NCI-H2171 (cell line): ENCODE measurements at regions not wholly inside any gene's neighbourhood (a gene's known extent, or its start where the extent isn't known, plus 50 kb on each side); places are given as distances from the start of the nearest gene placed in this dataset.
"Not testable (repeated sequence)": the region's sequence is repeated elsewhere in the genome, so short reads cannot be mapped to it uniquely, and the experiment has no call there.

Experiments
- DNase-seq: peaks from one replicate; lab custom pipeline; 2025; lab: John Stamatoyannopoulos, UW

DNA sequence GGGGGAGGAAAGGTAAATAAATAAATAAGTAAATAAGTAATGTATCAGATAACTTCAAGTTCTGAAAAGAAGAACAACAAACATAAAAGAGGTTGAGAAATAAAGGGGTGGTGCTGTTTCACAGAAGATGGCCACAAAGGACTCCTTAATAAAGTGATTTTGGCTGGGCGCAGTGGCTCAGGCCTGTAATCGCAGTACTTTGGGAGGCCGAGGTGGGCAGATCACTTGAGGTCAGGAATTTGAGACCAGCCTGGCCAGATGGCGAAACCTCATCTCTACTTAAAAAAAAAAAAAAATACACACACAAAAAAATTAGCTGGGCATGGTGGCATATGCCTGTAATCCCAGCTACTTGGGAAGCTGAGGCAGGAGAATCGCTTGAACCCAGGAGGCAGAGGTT, 315.5 kb downstream of the MIAT start:
- not testable (repeated sequence) for DNase-seq

DNA sequence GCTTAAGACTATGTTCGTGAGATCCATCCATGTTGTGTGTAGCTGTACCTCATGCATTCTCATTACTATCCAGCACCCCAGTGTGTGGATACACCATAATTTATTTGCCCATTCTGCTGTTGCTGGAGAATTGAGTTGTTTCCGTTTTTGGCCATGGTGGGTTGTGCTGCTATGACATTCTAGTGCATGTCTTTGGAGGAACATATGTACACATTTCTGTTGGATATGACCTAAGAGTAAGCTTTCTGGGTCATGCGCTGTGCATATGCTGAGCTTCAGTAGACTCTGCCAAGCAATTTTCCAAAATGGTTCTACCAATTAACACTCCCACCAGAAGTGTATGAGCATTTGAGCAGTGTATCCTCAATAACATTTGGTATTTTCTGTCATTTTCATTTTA, 316.6 kb downstream of the MIAT start:
- DNase-seq: no peak

DNA sequence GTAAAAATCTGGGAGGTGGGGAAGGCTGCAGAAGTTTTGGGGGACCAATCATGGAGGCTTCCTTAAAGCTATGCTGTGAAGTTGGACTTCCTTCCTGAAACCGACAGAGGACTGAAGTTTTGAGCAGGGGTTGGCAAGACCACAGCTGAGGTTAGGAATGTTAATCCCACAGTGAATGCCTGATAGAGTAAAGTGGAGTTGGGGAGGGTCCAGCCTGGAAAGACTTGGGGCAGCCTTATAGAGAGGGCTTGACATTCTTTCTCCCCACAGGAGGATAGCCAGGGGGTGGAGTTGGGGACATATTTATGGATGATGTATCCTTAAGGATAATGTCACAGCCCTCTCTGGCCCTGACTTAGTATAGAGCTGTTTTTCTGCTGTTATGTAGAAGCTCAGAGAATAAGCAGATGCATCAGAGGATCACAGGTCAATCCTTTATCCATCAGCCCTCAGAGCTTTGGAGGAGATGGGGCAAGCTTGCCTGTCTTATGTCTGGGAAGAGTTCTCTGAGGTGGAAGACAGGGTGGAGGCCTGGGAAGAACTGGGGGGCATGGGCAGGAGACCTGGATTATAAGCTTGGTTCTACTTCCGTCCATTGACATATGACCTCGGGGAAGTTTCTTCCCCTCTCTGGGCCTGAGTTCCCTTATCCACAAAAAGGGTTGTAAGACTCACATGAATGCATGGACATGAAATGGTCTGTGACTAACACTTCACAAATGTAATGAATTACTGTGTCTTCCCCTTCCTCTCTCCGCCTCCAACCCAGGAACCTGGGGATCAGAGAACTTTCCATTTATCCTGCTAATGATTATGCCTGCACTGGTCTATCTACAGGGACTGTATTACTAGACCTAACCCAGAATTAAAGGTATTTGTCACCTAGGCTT, 317.8 kb downstream of the MIAT start:
- DNase-seq: no peak

DNA sequence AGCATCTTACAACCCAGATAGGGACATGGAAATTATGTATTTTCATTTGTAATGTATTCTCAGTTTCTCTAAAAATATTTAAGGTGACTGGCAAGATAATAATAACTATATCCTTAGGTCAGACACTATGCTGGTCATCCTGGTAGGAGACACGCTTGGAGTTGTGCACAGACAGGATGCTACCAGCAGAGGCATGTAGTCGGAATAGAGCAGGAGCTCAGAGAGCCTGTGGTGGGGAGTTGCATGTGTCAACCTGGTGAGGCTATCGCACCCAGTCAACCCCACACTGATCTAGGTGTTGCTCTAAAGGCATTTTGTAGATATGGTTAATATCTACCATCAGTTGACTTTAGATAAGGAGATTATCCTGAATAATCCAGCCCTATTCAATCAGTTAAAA, 318.5 kb downstream of the MIAT start:
- no peak for DNase-seq

DNA sequence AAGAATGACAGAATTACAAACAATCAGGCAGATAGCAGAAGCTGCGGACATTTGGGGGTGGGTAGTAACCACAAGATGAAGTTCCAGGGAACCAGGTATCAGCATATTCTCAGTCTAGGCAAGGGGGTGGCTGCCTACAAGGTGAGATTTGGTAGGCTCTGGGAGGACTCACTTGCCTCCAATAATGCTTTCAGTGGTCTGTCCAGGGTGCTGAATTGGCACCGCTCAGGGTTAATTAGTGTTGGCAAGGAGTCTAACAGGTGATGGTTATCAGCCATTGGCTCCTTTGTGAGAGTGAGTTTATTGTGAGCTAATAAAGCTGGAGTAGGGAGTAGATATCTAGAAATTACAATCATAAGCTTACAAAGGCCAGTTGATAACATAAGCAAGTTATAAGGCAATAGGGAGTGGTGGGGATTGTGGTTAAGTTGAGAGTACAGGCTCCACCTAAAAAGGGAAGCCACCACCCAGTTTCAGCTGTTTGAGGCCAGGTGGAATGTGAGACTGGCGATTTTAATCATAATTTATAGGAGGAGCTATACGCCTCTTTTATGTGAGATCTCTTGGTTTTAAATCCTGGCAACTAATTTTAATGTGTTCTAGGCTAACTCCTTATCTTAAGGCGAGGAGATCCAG, 320.5 kb downstream of the MIAT start:
- no peak for DNase-seq

DNA sequence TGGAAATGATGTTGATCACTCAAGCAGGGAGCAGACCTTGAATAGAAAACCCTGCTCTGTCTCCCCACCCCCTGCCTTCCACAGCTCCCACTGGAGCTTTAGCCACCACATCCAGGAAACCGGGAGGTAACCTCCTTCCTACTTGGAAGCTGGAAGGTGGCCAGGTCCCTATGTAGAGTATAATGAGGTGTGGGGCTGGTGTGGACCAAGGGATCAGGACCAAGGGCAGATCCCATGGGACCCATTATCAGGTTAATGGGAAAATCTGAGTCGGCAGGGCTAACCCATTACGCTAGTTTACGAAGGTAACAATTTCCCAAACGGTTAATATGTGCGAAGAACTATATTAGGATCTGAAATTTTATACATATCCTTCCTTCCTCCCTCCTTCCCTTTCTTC, 321.9 kb downstream of the MIAT start:
- DNase-seq: no peak

DNA sequence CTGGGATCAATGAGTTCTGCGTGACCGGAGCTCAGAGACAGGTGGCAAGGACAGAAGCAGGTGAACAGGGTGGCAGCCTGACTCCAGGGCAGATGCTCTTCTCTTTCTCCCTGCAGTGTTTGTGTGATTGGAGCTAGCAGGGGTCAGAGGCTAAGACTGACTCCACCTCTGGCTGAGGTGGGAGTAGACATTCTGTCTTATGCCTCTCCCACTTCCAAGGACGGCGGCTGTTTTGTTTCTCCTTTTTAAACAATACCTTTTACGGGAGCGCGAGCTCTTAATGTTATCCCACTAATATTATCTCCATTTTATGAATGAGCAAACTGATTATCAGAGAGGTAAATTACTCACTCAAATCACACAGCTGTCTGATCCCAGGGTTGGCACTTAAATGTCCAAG, 323.7 kb downstream of the MIAT start:
- DNase-seq: no peak

DNA sequence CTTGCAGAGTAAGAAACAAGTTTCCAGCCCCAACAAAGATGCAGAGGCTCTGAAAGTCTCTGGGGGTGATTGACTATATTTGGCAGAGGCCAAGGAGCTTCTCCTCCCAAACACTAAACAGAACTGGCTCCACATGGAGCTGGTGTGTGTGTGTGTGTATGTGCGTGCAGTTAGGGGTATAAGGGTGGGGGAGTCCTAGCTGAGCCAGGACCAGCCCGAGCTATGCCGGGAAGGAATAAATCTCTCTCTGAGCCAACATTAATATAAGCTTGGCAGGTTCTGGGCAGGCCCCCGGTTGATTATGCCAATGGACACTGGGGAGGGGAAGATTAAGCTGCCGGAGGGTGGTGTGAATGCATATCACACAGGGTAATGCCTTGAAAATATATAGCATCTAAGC, 324.2 kb downstream of the MIAT start:
- DNase-seq: no peak

DNA sequence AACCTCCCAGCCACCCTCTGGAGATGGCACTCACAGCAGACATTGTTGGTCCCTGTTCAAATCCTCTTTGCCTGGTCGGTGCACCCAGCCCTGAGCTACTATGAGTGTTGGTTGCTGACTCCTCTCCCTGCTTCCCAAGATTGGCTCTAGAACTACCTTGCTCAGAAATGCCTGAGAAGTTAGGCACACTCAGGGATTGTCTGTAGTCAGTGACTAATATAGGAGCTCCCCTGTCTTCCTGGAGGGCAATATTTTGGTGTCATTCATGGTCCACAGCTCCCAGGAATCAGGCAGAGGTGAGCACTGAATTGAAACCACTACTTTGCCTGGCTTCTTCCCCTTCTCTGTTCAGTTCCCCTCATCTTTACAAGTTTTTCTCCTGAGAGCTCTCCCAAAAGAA, 325.9 kb downstream of the MIAT start:
- DNase-seq: no peak

DNA sequence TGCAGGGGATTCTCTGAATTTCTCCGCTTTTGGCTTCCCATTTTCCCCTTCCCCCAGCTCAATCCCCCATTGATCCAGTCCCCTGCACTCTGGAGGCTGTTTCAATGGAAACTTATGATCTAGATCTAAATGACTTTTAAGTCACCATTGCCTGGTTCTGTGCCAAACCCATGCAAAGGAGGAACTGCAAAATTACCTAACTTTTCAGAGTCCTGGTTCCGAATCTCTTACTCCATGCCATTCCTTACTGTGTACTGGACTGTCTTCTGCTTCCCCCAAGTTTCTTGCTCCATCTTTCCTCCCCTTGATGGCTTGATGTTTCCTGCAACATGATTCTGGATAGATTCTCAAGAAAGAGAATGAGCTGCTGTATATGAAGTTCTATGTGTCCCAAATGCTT, 327.8 kb downstream of the MIAT start:
- no peak for DNase-seq

DNA sequence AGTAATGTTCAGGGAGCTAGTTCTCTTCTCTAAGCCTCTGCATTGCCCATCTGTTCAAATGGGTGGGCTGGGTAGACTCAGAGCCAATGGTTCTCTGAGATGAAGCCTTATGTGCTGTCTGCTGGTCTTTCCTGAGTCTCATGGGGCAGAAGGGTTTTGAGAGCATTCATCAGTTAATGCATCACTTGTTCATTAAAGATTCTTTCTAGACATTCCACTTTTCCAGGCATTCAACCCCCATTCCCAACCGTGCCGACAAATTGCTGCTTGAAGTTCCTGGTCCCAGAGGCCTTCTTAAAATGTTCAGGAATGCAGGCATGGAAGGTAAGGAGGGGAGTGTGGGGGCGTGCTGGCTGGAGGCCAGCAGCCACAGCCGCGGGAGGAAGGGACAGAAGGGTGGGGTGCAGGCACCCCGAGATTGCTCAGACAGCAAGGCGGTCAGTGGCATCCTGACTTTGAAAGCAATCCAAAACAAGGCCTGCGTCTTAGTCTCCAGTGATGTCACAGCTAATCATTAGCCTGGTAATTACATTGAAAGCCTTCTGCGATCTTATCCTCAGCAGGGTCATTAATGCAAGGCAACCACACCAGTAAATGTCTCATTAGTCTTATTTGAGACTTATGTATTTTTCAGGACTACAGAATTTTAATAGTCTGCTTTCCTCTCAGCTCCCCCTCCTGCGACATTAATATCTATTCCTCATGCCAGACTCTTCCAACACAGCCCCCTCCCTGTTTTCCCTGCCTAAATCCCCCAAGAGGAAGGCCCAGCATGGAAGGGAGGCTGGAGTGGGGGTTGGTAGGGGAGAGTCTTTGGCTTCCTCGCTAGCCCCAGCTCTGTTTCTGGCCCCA, 328.8 kb downstream of the MIAT start:
- no peak for DNase-seq

DNA sequence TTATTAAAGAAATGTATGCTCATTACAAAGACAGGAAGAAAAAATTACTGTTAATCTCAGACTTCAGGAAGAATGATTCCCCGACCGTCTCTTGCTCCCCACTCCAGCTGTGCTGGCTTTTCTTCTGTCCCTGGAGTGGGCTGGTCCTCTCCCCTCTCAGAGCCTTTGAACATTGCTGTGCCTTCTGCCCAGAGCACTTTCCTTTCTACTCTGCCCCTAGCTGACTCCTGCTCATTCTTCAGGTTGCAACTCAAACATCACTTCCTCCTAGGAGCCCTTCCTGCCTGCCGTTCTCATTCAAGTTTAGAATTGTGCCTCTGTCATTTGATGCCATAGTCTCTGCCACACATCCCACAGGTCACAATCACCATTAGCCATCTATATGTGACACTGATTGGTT, 329.5 kb downstream of the MIAT start:
- no peak for DNase-seq

DNA sequence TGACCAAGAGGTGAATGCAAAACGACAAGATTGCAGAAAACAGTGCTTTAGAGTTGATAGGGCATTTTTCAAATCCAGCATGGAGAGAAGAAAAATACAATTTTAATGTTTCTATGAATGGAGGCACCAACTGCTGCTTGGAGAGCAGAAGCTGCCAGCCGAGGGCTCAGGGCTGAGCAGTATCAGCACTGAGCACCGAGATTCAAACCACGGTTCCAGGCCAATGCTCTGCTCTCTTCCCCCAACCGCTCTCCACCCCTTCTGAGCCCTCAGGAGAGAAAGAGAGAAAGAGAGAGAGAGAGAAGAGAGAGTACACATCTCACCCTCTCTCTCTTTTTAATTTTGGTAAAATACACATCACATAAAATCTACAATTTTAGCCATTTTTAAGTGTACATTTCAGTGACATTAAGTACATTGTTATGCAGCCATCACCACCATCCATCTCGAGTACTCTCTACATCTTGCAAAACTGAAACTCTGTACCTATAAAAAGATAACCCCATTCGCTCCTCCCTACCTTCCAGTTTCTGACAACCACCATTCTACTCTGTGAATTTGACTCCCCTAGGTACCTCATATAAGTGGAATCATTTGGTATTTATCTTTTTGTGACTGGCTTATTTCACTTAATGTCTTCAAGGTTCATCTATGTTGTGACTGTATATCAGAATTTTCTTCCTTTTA, 333.3 kb downstream of the MIAT start:
- no peak for DNase-seq

DNA sequence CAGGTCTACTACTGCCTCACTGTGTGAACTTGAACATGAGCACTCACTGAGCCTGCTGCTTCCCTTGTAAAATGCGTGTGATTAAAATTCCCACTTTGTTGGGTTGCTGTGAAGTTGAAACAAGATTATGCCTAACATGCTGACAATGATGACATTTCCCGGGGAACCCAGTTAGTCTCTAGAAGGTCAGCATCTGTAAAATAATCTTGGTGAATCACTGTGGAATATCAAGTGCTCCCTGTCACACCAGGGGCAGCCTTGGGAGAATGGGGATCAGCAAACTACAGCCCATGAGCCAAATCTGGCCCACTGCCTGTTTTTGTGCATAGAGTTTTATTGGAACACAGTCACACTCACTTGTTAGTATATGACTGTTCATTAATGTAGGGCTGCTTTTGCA, 335.2 kb downstream of the MIAT start:
- DNase-seq: no peak

DNA sequence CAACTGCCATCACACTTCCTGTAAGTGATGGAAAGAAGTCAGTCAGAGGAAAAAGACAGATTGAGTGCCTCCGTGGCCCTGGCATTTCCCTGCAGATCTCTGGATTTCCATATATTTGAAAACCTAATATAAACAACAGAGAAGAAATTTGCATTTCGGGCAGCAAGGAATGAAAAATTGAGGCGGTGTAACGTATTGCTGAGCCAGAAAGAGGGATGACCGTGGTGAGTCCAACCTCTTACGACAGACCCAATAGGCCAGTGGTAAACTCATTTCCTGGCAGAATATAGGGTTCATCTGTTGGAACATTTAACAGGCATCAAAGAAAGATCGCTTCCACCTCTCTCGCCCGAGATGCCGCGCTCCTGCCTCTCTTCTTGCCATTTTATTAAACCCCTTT, 336.5 kb downstream of the MIAT start:
- no peak for DNase-seq

DNA sequence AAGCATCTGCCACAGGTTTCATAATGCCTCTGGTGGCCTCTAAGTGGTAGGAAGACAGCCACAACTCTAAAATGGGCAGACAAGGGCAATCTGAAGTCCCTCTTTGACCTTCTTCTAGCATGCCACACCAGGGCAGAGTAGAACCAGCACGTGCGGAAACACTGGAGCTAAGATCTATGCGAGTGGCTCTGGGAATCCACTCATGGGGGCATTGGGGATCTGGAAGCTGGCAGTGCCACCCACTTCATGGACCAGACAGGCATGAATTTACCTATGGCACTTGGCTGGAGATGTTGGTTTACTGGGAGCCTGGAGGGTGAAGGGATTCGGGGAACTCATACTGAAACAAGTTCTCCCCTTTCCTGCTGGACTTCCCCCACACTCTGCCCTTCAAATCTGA, 337.4 kb downstream of the MIAT start:
- DNase-seq: no peak

DNA sequence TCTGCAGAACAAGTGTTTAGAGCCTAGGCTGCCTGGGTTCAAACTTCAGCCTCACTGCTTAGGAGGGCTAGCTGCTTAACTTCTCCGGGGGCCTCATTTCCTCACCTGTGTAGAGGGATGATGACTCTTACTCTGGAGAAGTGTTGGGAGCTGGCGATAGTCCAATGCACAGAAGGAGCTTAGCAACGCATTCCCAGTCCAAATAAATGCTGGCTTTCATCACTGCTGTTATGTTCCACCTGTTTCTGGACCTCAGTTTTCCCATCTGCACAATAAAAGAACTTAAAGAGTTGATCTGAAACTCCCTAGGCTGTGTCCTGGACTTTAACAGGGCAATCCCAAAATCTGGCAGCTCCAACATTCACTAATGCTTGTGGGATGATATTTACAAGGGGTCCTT, 337.8 kb downstream of the MIAT start:
- peak; percentile 35 for DNase-seq

DNA sequence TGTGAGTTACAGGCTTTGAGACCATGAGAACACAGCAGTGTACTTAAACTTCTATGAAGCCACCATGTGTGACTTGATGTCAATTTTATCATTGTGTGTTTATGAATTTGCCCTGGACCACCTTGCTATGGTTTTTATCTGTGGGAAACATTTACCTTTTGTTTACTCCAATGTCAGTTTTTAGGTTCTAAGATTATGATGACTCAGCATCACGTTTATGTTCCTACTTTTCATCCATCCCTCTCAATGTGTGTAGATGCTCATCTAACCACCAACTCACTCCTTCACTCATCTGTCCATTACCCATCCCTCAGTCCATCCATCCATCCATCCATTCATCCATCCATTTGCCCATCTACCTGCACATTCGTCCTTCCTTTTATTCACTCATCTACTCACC, 338.8 kb downstream of the MIAT start:
- DNase-seq: no peak

DNA sequence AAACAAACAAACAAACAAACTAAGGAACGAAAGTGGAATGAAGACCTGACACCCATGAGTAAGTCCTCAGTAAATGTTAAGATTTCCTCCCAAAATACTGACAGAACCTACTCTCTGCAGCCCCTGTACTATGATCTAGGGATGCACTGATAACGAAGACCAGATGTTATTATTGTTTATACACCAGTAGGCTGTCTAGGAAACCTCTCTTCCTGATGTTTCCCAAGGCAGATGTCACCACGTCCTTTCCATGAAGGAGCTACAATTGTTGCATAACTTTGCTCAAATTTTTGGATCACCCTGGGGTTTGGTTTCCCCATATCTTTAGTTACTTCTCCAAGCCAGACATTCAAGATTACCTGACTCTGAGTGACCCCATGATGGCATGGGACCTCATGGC, 340.7 kb downstream of the MIAT start:
- DNase-seq: no peak

DNA sequence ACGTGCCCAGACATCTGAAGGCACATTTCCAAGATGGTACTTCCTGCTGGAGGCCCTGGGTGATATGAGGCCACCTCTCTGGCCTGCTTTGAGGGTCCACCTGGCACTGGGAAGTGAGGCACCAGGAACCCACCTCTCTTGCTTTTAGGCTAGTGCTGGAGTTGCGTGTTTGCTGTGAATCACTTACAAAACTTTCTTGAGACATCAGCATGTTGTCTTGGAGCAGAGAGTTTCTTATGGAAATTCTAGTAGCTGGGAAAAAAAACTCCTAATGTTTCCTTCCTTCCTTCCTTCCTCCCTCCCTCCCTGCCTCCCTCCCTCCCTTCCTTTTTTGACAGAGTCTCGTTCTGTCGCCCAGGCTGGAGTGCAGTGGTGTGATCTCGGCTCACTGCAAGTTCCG, 341.3 kb downstream of the MIAT start:
- no peak for DNase-seq

DNA sequence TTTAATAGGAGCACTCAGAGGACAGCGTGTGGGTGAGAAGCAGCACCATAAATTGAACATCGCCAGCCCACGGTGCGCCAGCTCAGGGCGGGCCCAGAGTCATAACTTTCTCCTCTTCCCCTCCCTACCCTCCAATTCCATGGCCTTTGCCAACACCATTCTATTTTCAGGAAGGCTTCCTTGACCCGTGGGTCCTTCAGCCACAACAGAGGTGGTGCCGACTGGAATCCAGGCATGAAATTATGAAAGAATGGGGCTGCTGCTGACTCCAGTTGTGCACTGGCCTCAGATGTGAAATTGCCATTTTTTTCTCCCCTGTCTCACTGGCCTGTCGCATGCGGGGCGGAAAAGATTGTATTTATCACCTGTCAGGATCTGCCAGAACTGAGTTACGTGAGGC, 345.9 kb downstream of the MIAT start:
- no peak for DNase-seq

DNA sequence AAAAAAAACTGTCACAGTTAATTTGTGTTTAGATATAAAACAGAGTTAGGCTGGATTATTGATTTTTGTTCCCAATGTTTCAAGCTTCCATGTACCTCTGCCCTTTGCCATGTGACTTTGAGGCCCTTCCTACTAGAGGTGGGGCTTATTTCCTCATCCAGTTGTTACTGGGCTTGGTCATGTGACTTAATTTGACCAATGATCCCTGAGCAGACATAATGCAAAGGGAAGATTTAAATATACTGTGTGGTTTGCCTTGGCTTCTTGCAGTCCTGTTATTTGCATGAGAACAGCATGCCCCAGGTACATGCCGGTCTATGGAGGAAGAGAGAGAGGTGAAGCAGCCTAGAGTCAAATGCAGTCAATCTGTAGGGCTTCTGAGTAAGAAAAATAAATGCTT, 347.0 kb downstream of the MIAT start:
- DNase-seq: no peak
